ENCODE measurements at regions not wholly inside any gene's neighbourhood (a gene's known extent, or its start where the extent isn't known, plus 50 kb on each side); places are given as distances from the start of the nearest gene placed in this dataset.

DNA sequence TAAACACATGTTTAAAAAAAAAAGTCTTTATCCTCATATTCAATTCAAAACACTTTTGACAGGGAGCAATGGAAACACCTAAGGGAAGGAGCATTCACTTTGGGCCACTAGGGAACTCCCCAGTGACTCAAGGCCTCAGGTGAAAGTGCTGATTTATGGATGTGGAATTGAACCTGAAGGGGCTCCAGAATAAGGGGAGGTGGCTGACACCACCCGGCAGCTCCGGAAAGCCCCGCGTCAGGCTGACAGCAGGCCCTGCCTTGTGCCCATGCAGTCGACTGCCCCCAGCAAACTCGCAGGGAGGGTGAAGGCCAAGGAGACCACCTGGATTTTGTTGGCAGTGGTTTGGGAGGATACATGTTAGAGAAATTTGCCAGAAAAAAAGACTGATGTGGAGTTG is 275.3 kb upstream of the NCKAP5 start:
- no peak for TF ChIP-seq ESRRG (CRISPR knock-in tag; IDR thresholded peaks at IDR 0.05)
- TF ChIP-seq, protein P1, sequence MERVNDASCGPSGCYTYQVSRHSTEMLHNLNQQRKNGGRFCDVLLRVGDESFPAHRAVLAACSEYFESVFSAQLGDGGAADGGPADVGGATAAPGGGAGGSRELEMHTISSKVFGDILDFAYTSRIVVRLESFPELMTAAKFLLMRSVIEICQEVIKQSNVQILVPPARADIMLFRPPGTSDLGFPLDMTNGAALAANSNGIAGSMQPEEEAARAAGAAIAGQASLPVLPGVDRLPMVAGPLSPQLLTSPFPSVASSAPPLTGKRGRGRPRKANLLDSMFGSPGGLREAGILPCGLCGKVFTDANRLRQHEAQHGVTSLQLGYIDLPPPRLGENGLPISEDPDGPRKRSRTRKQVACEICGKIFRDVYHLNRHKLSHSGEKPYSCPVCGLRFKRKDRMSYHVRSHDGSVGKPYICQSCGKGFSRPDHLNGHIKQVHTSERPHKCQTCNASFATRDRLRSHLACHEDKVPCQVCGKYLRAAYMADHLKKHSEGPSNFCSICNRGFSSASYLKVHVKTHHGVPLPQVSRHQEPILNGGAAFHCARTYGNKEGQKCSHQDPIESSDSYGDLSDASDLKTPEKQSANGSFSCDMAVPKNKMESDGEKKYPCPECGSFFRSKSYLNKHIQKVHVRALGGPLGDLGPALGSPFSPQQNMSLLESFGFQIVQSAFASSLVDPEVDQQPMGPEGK (CRISPR knock-in tag; IDR thresholded peaks at IDR 0.05; ENCODE audit: borderline replicate concordance) = no peak
- TF ChIP-seq CREB5 (CRISPR knock-in tag; IDR thresholded peaks at IDR 0.05; ENCODE audit: low read depth) = no peak
- TF ChIP-seq RARB (CRISPR knock-in tag; IDR thresholded peaks at IDR 0.05) = no peak
- no peak for TF ChIP-seq ZFP30 (CRISPR knock-in tag; IDR thresholded peaks at IDR 0.05)
- TF ChIP-seq, protein P2, sequence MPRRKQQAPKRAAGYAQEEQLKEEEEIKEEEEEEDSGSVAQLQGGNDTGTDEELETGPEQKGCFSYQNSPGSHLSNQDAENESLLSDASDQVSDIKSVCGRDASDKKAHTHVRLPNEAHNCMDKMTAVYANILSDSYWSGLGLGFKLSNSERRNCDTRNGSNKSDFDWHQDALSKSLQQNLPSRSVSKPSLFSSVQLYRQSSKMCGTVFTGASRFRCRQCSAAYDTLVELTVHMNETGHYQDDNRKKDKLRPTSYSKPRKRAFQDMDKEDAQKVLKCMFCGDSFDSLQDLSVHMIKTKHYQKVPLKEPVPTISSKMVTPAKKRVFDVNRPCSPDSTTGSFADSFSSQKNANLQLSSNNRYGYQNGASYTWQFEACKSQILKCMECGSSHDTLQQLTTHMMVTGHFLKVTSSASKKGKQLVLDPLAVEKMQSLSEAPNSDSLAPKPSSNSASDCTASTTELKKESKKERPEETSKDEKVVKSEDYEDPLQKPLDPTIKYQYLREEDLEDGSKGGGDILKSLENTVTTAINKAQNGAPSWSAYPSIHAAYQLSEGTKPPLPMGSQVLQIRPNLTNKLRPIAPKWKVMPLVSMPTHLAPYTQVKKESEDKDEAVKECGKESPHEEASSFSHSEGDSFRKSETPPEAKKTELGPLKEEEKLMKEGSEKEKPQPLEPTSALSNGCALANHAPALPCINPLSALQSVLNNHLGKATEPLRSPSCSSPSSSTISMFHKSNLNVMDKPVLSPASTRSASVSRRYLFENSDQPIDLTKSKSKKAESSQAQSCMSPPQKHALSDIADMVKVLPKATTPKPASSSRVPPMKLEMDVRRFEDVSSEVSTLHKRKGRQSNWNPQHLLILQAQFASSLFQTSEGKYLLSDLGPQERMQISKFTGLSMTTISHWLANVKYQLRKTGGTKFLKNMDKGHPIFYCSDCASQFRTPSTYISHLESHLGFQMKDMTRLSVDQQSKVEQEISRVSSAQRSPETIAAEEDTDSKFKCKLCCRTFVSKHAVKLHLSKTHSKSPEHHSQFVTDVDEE (CRISPR knock-in tag; IDR thresholded peaks at IDR 0.05) = no peak
- TF ChIP-seq BACH2 (CRISPR knock-in tag; IDR thresholded peaks at IDR 0.05; ENCODE audit: borderline replicate concordance) = no peak
- no peak for TF ChIP-seq ARNTL (CRISPR knock-in tag; IDR thresholded peaks at IDR 0.05; ENCODE audit: borderline replicate concordance, low read depth)

Measured in SK-N-SH treated with all-trans-retinoic acid at 6 μM for 48 hours (cell line).